ENCODE measurements at regions not wholly inside any gene's neighbourhood (a gene's known extent, or its start where the extent isn't known, plus 50 kb on each side); places are given as distances from the start of the nearest gene placed in this dataset.
"Not testable (repeated sequence)": the region's sequence is repeated elsewhere in the genome, so short reads cannot be mapped to it uniquely, and the experiment has no call there.

GRCh38 chr7:96829121-96829520 is 119.5 kb upstream of the SEM1 start:
- not testable (repeated sequence) for DNase-seq

GRCh38 chr7:96831446-96831845 is 121.8 kb upstream of the SEM1 start:
- no peak for DNase-seq

GRCh38 chr7:96832092-96832662 is 122.5 kb upstream of the SEM1 start:
- DNase-seq = no peak

- DNase-seq = no peak
Observed at GRCh38 chr7:96833676-96834453, 124.2 kb upstream of the SEM1 start.

GRCh38 chr7:96836456-96836855 is 126.8 kb upstream of the SEM1 start:
- DNase-seq = peak; percentile 15

- DNase-seq = peak; percentile 50
Observed at GRCh38 chr7:96837593-96837992, 127.9 kb upstream of the SEM1 start.

GRCh38 chr7:96838481-96838880 is 128.8 kb upstream of the SEM1 start:
- no peak for DNase-seq

- DNase-seq = no peak
Observed at GRCh38 chr7:96855139-96855538, 145.5 kb upstream of the SEM1 start.

GRCh38 chr7:96855691-96856090 is 146.0 kb upstream of the SEM1 start:
- DNase-seq = no peak

GRCh38 chr7:96869538-96869937 is 135.8 kb upstream of the DLX6 start:
- DNase-seq = no peak

GRCh38 chr7:96870185-96870584 is 135.2 kb upstream of the DLX6 start:
- no peak for DNase-seq

GRCh38 chr7:96870934-96871333 is 134.4 kb upstream of the DLX6 start:
- no peak for DNase-seq

GRCh38 chr7:96887426-96887825 is 117.9 kb upstream of the DLX6 start:
- DNase-seq = no peak

GRCh38 chr7:96899108-96899507 is 106.2 kb upstream of the DLX6 start:
- DNase-seq = no peak

GRCh38 chr7:96901822-96902445 is 103.4 kb upstream of the DLX6 start:
- DNase-seq = no peak

GRCh38 chr7:96903906-96904305 is 101.4 kb upstream of the DLX6 start:
- DNase-seq = no peak

- no peak for DNase-seq
Observed at GRCh38 chr7:96910486-96910885, 94.9 kb upstream of the DLX6 start.

GRCh38 chr7:96915029-96915428 is 90.3 kb upstream of the DLX6 start:
- no peak for DNase-seq

- DNase-seq = no peak
Observed at GRCh38 chr7:96920064-96920463, 85.3 kb upstream of the DLX6 start.

GRCh38 chr7:96920713-96921112 is 84.6 kb upstream of the DLX6 start:
- no peak for DNase-seq

GRCh38 chr7:96921231-96921630 is 84.1 kb upstream of the DLX6 start:
- no peak for DNase-seq

- no peak for DNase-seq
Observed at GRCh38 chr7:96921771-96922170, 83.6 kb upstream of the DLX6 start.

GRCh38 chr7:96923345-96923744 is 82.0 kb upstream of the DLX6 start:
- DNase-seq = not testable (repeated sequence)

- no peak for DNase-seq
Observed at GRCh38 chr7:96927131-96927530, 78.2 kb upstream of the DLX6 start.
